ENCODE measurements at regions not wholly inside any gene's neighbourhood (a gene's known extent, or its start where the extent isn't known, plus 50 kb on each side); places are given as distances from the start of the nearest gene placed in this dataset.

GRCh38 chr6:41489120-41489851 lies 56.9 kb upstream of the FOXP4 start:
- H3K4me3 ChIP-seq (ENCODE audit: low read depth, low read length) = no peak overlapping the region
- DNase-seq (ENCODE audit: low read depth) = peak; percentile 43
- TF ChIP-seq CTCF (IDR thresholded peaks at IDR 0.05; ENCODE audit: insufficient read depth, low read length) = no peak

- no peak for TF ChIP-seq CTCF (IDR thresholded peaks at IDR 0.05; ENCODE audit: insufficient read depth, low read length)
- DNase-seq (ENCODE audit: low read depth) = no peak
- no peak overlapping the region for H3K4me3 ChIP-seq (ENCODE audit: low read depth, low read length)
These were observed 53.8 kb upstream of the FOXP4 start for GRCh38 chr6:41492261-41492891.

GRCh38 chr6:41494212-41495110 lies 51.7 kb upstream of the FOXP4 start:
- TF ChIP-seq CTCF (IDR thresholded peaks at IDR 0.05; ENCODE audit: insufficient read depth, low read length) = no peak
- DNase-seq (ENCODE audit: low read depth) = no peak
- H3K4me3 ChIP-seq (ENCODE audit: low read depth, low read length) = no peak overlapping the region
